Ovary (tissue), 3 donors: ENCODE measurements at regions not wholly inside any gene's neighbourhood (a gene's known extent, or its start where the extent isn't known, plus 50 kb on each side); places are given as distances from the start of the nearest gene placed in this dataset.

Experiments
- CTCF ChIP-seq, 3 donors: fragments of 450-650 bp in 2 of 3; fragments of 200-600 bp in 1 of 3; IDR thresholded peaks; one replicate each; pipeline versions ENCODE4 v1.5.1 to v1.8.0; 2016 to 2022; ENCODE audit warnings: antibody characterized with exemption in 3 of 3, mild to moderate bottlenecking in 1 of 3
- EP300 ChIP-seq: sonication (generic); formaldehyde crosslinking; IDR thresholded peaks from one replicate; pipeline ENCODE4 v1.6.1; 2017; ENCODE audit warnings: antibody characterized with exemption
- POLR2A ChIP-seq: fragments of 450-650 bp; IDR thresholded peaks from one replicate; pipeline ENCODE4 v1.6.1; 2017; ENCODE audit warnings: antibody characterized with exemption, mild to moderate bottlenecking, moderate library complexity
- donor health status: DM: no; HTN: no; CAD: no.

GRCh38 chr10:31678139-31678536, 250.5 kb downstream of the ARHGAP12 start:
- TF ChIP-seq CTCF (IDR thresholded peaks at IDR 0.05): no peak
- TF ChIP-seq POLR2A: no peak
- no peak for TF ChIP-seq EP300
